Activated T-helper 17 cell treated with anti-CD3 and anti-CD28 coated beads, Interleukin-2, amount 50 U/mL, for 72 hours (primary cell): ENCODE measurements at regions not wholly inside any gene's neighbourhood (a gene's known extent, or its start where the extent isn't known, plus 50 kb on each side); places are given as distances from the start of the nearest gene placed in this dataset.

ENCODE experiments used
- ATAC-seq: fragments of 150-1000 bp; cut with Tn5 transposase; replicated peaks from 2 replicates; pipeline ENCODE4 v1.10.0; 2021; ENCODE audit warnings: mild to moderate bottlenecking, moderate library complexity
- H3K27ac Mint-ChIP-seq: one replicate; pipeline ENCODE4 v1.8.0; 2022; ENCODE audit warnings: mixed read lengths
- H3K27me3 Mint-ChIP-seq: one replicate; pipeline ENCODE4 v1.8.0; 2022; ENCODE audit warnings: mixed read lengths
- H3K36me3 Mint-ChIP-seq: one replicate; pipeline ENCODE4 v1.8.0; 2022; ENCODE audit warnings: low read depth, mild to moderate bottlenecking, mixed read lengths
- H3K4me1 Mint-ChIP-seq: one replicate; pipeline ENCODE4 v1.8.0; 2022; ENCODE audit warnings: mixed read lengths
- H3K4me3 Mint-ChIP-seq: one replicate; pipeline ENCODE4 v1.8.0; 2022; ENCODE audit warnings: mild to moderate bottlenecking, mixed read lengths
- H3K9me3 Mint-ChIP-seq: one replicate; pipeline ENCODE4 v1.8.0; 2022; ENCODE audit warnings: mixed read lengths

DNA sequence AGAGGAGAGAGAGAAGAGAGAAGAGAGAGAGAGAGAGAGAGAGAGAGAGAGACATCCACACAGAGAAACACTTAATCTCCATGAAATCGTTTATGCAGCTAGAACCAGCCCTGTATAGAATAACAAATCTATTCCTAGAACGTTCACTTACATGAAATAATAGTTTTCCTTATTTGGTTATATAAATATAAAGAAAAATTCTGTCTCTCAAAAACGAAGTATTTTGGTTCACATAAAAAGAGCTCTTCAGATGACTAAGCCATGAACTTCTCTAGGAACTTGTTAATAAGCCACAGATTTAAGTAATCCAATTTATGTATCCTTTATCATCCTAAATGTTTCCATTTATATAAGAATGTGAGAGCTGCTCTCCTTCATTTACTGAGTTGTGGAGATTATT, 1315.1 kb upstream of the PCDH7 start:
- H3K36me3 Mint-ChIP-seq, result no peaks in the 10 kb centered on the region
- H3K4me1 Mint-ChIP-seq, result no peaks in the 10 kb centered on the region
- ATAC-seq, result no peak
- no peak overlapping the region for H3K27ac Mint-ChIP-seq
- no peaks in the 10 kb centered on the region for H3K27me3 Mint-ChIP-seq
- peaks cover 10% of the 10 kb centered on the region for H3K9me3 Mint-ChIP-seq
- H3K4me3 Mint-ChIP-seq, result no peak overlapping the region

DNA sequence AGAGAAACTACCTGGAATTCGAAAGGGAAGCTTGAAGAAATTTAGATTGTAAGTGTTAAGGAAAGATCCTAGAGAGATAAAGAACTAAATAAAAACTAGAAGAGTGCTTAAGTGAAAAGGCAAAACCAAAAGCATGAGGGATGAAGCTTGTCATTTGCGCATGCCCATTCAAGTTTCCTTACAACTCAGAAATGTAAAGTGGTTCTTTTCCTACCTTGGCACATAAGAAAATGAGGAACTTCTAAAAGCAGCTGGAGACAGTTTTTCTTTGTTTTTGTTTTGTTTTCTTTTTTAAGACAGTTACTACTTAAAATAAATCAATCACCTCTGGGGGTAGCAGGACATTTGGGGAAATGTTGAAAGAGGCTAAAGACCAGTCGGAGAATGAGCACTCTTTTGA, 1304.4 kb upstream of the PCDH7 start:
- Mint-ChIP-seq H3K4me1 (no peaks in the 10 kb centered on the region), H3K9me3 (peaks cover 9% of the 10 kb centered on the region), H3K27ac (no peak overlapping the region), H3K36me3 (no peaks in the 10 kb centered on the region), H3K4me3 (no peak overlapping the region), H3K27me3 (no peaks in the 10 kb centered on the region)
- ATAC-seq, result no peak

- Mint-ChIP-seq H3K27me3 (no peaks in the 10 kb centered on the region), H3K9me3 (peaks cover 8% of the 10 kb centered on the region), H3K27ac (no peak overlapping the region), H3K4me3 (no peak overlapping the region), H3K36me3 (no peaks in the 10 kb centered on the region), H3K4me1 (no peaks in the 10 kb centered on the region)
- ATAC-seq, result no peak
These were observed 1296.1 kb upstream of the PCDH7 start for GRCh38 chr4:29423836-29424721.

- ATAC-seq, result no peak
- H3K27ac Mint-ChIP-seq, result no peak overlapping the region
- no peaks in the 10 kb centered on the region for H3K4me1 Mint-ChIP-seq
- no peak overlapping the region for H3K4me3 Mint-ChIP-seq
- no peaks in the 10 kb centered on the region for H3K27me3 Mint-ChIP-seq
- no peaks in the 10 kb centered on the region for H3K36me3 Mint-ChIP-seq
- H3K9me3 Mint-ChIP-seq, result peaks cover 17% of the 10 kb centered on the region
These were observed 1266.8 kb upstream of the PCDH7 start for GRCh38 chr4:29453303-29453820.

DNA sequence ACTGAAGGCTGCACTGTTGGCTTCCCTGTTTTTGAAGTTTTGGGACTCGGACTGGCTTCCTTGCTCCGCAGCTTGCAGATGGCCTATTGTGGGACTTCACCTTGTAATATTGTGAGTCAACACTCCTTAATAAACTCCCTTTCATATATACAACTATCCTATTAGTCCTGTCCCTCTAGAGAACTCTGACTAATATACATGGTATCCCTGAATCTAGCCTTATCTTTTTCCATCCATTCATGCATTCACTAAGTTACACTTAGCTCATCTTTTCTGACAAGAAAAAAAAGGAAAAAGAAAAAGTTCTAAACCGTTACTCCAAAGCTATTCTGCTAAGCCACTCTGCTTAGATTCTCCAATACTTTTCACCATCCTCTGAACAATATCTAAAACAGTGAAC, 1260.2 kb upstream of the PCDH7 start:
- H3K4me1 Mint-ChIP-seq, result no peaks in the 10 kb centered on the region
- no peak for ATAC-seq
- no peaks in the 10 kb centered on the region for H3K27me3 Mint-ChIP-seq
- no peaks in the 10 kb centered on the region for H3K36me3 Mint-ChIP-seq
- no peak overlapping the region for H3K27ac Mint-ChIP-seq
- H3K9me3 Mint-ChIP-seq, result peaks cover 8% of the 10 kb centered on the region
- H3K4me3 Mint-ChIP-seq, result no peak overlapping the region

- Mint-ChIP-seq H3K36me3 (no peaks in the 10 kb centered on the region), H3K4me3 (no peak overlapping the region), H3K4me1 (no peaks in the 10 kb centered on the region), H3K27me3 (no peaks in the 10 kb centered on the region), H3K9me3 (peaks cover 23% of the 10 kb centered on the region), H3K27ac (no peak overlapping the region)
- ATAC-seq, result no peak
These were observed 1253.0 kb upstream of the PCDH7 start for GRCh38 chr4:29467044-29467717.
